ENCODE measurements at regions not wholly inside any gene's neighbourhood (a gene's known extent, or its start where the extent isn't known, plus 50 kb on each side); places are given as distances from the start of the nearest gene placed in this dataset.

- H3K27me3 ChIP-seq (ENCODE audit: insufficient read depth, low read length) = 0 out of 2 replicates have a peak, but pooled peaks cover 5% of the 10 kb centered on the region
- no peaks in the 10 kb centered on the region for H3K79me2 ChIP-seq (ENCODE audit: insufficient read depth, low read length)
- no peaks in the 10 kb centered on the region for H4K20me1 ChIP-seq (ENCODE audit: insufficient read depth, low read length)
- H3K4me1 ChIP-seq (ENCODE audit: insufficient read depth, low read length, severe bottlenecking) = no peaks in the 10 kb centered on the region
- H3K9ac ChIP-seq (ENCODE audit: low read length) = no peak overlapping the region
- no peaks in the 10 kb centered on the region for H3K9me2 ChIP-seq (ENCODE audit: low read depth, low read length)
- no peak overlapping the region for H3K4me3 ChIP-seq (ENCODE audit: low read depth, low read length, poor library complexity, severe bottlenecking)
- no peak overlapping the region for H2AFZ ChIP-seq (ENCODE audit: low read length)
- no peak overlapping the region for H3K4me2 ChIP-seq (ENCODE audit: low read length)
- no peak overlapping the region for H3K27ac ChIP-seq (ENCODE audit: low read depth, low read length, poor library complexity, severe bottlenecking)
- TF ChIP-seq EZH2 (IDR thresholded peaks at IDR 0.05; ENCODE audit: borderline replicate concordance, low read length) (no peak), CTCF (IDR thresholded peaks at IDR 0.05; ENCODE audit: low read length) (no peak)
- H3F3A ChIP-seq (ENCODE audit: insufficient read depth, low read length) = no peaks in the 10 kb centered on the region
- no peaks in the 10 kb centered on the region for H3K36me3 ChIP-seq (ENCODE audit: insufficient read depth, low read length)
- no peaks in the 10 kb centered on the region for H3K9me3 ChIP-seq (ENCODE audit: low read length)
Measured at GRCh38 chr16:9219813-9220212, 128.4 kb downstream of the HAPSTR1 start.

DNA sequence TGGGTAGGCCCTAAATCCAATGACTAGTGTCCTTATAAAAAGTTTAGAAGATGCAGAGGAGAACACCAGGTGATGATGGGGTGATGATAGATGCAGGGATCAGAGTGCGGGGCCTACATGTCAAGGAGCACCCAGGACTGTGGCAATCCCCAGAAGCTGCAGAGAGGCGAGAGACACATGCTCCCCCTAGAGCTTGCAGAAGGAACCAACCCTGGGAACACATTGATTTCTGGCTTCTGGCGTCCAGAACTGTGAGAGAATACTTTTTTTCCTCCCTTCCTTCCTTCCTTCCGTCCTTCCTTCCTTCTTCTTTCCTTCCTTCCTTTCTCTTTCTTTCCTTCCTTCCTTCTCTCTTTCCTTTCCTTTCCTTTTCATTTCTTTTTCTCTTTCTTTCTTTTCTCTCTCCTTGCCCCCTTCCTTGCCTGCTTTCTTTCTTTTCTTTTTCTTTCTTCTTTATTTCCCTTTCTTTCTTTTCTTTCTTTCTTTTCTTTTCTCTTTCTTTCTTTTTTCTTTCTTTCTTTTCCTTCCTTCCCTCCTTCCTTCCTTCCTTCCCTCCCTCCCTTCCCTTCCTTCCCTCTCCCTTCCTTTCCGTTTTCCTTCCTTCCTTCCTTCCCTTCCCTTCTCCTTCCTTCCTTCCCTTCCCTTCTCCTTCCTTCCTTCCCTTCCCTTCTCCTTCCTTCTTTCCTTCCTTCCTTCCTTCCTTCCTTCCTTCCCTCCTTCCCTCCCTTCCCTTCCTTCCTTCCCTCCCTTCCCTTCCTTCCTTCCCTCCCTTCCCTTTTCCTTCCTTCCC is 134.3 kb downstream of the HAPSTR1 start:
- Histone ChIP-seq H3K36me3 (ENCODE audit: insufficient read depth, low read length) (no peaks in the 10 kb centered on the region), H3K4me3 (ENCODE audit: low read depth, low read length, poor library complexity, severe bottlenecking) (no peak overlapping the region), H3K9me3 (ENCODE audit: low read length) (no peaks in the 10 kb centered on the region), H3K4me1 (ENCODE audit: insufficient read depth, low read length, severe bottlenecking) (no peaks in the 10 kb centered on the region), H3K9me2 (ENCODE audit: low read depth, low read length) (no peaks in the 10 kb centered on the region), H3K27me3 (ENCODE audit: insufficient read depth, low read length) (no peaks in the 10 kb centered on the region), H2AFZ (ENCODE audit: low read length) (no peak overlapping the region), H3K4me2 (ENCODE audit: low read length) (no peak overlapping the region), H3K9ac (ENCODE audit: low read length) (no peak overlapping the region), H4K20me1 (ENCODE audit: insufficient read depth, low read length) (no peaks in the 10 kb centered on the region), H3K79me2 (ENCODE audit: insufficient read depth, low read length) (no peaks in the 10 kb centered on the region), H3F3A (ENCODE audit: insufficient read depth, low read length) (no peaks in the 10 kb centered on the region), H3K27ac (ENCODE audit: low read depth, low read length, poor library complexity, severe bottlenecking) (no peak overlapping the region)
- TF ChIP-seq EZH2 (IDR thresholded peaks at IDR 0.05; ENCODE audit: borderline replicate concordance, low read length) (no peak), CTCF (IDR thresholded peaks at IDR 0.05; ENCODE audit: low read length) (peak; percentile 42; the same call in 1 of the 2 replicates)

GRCh38 chr16:9226924-9227323 is 135.5 kb downstream of the HAPSTR1 start:
- no peak overlapping the region for H3K4me3 ChIP-seq (ENCODE audit: low read depth, low read length, poor library complexity, severe bottlenecking)
- H3K9ac ChIP-seq (ENCODE audit: low read length) = no peak overlapping the region
- H3K27me3 ChIP-seq (ENCODE audit: insufficient read depth, low read length) = no peaks in the 10 kb centered on the region
- H3F3A ChIP-seq (ENCODE audit: insufficient read depth, low read length) = no peaks in the 10 kb centered on the region
- TF ChIP-seq EZH2 (IDR thresholded peaks at IDR 0.05; ENCODE audit: borderline replicate concordance, low read length) (no peak), CTCF (IDR thresholded peaks at IDR 0.05; ENCODE audit: low read length) (no peak)
- no peaks in the 10 kb centered on the region for H3K79me2 ChIP-seq (ENCODE audit: insufficient read depth, low read length)
- no peaks in the 10 kb centered on the region for H3K36me3 ChIP-seq (ENCODE audit: insufficient read depth, low read length)
- H3K9me3 ChIP-seq (ENCODE audit: low read length) = no peaks in the 10 kb centered on the region
- H4K20me1 ChIP-seq (ENCODE audit: insufficient read depth, low read length) = no peaks in the 10 kb centered on the region
- no peak overlapping the region for H3K27ac ChIP-seq (ENCODE audit: low read depth, low read length, poor library complexity, severe bottlenecking)
- no peaks in the 10 kb centered on the region for H3K9me2 ChIP-seq (ENCODE audit: low read depth, low read length)
- H3K4me2 ChIP-seq (ENCODE audit: low read length) = no peak overlapping the region
- no peak overlapping the region for H2AFZ ChIP-seq (ENCODE audit: low read length)
- H3K4me1 ChIP-seq (ENCODE audit: insufficient read depth, low read length, severe bottlenecking) = no peaks in the 10 kb centered on the region

Data from OCI-LY1 (cell line).